GM10266 (cell line): ENCODE measurements at regions not wholly inside any gene's neighbourhood (a gene's known extent, or its start where the extent isn't known, plus 50 kb on each side); places are given as distances from the start of the nearest gene placed in this dataset.

Source experiments
- DNase-seq: peaks from one replicate; pipeline ENCODE4 v3.0.0; 2012; ENCODE audit errors: extremely low spot score
- TF ChIP-seq, protein P1 (sequence below): IDR thresholded peaks from 2 replicates; pipeline ENCODE4 v1.5.1; 2012; ENCODE audit warnings: mild to moderate bottlenecking, low read depth; ENCODE audit not compliant: control insufficient read depth, insufficient read depth; ENCODE audit errors: missing control alignments

DNA sequence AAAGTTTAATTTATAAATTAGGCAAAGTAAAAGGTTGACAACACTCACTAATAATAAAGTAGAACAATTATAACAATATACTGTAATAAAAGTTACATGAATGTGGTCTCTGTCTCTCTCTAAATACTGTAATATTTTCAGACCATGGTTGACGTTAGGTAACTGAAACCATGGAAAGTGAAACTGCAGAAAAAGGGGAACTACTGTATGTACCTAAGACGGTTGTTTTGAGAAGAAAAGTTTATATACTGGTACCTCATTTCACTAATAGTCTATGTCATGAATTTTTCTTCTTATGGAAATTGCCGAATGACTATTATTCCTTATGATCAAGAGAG, 166.7 kb upstream of the ZNF521 start:
- peak; percentile 17 for DNase-seq
- TF ChIP-seq, protein P1, sequence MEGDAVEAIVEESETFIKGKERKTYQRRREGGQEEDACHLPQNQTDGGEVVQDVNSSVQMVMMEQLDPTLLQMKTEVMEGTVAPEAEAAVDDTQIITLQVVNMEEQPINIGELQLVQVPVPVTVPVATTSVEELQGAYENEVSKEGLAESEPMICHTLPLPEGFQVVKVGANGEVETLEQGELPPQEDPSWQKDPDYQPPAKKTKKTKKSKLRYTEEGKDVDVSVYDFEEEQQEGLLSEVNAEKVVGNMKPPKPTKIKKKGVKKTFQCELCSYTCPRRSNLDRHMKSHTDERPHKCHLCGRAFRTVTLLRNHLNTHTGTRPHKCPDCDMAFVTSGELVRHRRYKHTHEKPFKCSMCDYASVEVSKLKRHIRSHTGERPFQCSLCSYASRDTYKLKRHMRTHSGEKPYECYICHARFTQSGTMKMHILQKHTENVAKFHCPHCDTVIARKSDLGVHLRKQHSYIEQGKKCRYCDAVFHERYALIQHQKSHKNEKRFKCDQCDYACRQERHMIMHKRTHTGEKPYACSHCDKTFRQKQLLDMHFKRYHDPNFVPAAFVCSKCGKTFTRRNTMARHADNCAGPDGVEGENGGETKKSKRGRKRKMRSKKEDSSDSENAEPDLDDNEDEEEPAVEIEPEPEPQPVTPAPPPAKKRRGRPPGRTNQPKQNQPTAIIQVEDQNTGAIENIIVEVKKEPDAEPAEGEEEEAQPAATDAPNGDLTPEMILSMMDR, result no peak

DNA sequence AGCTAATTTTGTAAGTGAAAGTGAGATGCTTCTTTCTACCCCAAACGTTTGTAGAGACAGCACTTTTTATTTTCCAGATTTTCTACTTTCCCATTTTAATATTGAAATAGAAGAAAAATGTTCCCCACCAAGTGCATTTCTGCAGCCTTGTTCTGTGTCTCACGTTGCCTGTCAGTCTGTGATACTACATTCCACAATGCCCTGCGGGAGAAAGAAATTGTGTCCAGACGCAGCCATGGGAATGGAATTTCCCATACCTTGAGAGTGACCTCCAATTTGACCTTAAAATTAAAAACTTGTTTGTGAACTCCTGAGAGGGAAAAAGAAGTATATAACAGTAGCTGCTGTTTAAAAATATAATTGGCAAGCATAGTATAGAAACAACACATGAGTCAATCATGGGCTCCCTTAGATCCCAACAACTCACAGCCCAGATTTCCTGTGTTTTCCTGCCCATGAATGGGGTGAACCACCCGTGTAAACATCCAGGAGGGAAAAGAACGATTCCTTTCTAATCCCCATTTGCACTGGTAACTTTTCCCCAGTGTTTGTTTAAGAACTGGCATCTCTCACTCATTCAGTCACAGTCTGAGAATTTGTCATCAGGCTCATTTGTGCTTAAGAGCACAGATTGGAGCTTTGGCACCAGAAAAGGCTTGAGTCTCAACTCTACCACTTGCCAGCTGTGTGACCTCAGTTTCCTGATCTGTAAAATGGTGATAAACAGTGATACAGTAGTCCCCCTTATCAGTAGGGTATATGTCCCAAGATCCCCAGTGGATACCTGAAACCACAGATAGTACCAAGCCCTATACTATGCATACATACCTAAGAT, 166.1 kb upstream of the ZNF521 start:
- TF ChIP-seq, protein P1, result no peak
- no peak for DNase-seq

DNA sequence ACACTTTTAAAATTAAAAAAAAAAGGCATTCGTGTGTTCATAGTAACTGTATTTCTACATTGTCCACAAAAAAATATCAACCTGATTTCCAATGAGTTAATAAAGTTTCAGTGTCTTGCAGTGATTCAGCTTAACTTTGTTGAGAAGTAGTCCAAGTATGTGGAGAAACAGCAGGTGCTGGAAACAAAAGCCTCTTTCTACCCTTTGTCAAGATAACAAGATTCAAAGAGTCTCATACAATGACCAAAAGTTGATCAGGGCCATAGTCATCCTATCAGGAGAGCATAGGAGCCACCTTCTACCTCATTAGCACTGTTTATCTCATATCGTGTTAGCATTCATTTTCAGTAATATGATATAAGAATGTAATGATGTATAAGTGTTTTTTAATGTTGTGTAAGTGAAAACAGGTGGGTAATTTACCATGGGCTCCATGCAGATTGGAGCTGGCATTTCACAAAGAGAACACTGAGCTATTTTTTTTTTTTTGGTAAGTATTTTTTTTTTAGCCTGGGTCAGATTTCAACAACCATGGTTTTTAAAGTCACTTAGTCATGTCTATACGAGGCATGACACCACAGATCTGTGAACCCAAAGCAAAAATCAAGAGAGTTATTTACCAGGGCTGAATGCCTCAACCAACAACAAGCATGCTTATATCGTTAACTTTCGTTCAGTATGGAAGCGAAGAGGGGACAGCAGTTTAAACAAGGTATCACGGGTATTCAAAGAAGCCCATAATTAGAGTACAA, 165.0 kb upstream of the ZNF521 start:
- TF ChIP-seq, protein P1, result no peak
- no peak for DNase-seq

DNA sequence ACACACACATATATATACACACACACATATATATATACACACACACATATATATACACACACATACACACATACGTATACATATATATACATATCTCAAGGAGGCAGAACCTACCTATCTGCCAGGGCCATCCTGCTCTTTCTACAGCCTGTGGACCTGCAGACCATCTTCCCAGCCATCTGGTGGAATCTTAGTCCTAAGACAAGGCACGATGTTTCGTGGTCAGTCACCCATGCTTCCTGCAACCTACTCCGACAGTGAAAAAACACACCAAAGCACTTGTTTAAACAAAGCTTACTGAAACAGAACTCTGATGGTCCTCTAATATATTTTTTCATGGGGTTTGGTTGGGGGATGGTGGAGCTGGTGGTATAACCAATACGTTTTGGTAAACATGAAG, 164.2 kb upstream of the ZNF521 start:
- DNase-seq, result no peak
- TF ChIP-seq, protein P1, result no peak

DNA sequence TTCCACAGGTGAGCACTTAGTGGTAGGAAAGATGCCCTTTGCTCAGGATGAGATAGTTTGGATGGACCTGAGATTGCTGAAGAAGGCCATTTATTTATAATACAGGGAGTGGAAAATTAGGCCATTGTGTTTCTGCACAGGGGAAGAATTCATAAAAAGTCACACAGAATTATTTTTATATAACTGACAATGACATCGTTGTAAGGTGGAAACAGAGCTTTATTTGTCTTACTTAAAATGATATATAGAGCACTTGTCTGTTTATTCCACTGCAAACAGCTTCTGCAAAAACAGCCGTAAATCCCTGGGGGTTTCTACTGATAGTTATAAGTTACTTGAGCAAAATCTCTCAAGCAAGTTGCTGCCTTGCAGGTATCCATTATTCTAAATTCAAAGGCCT, 158.1 kb upstream of the ZNF521 start:
- TF ChIP-seq, protein P1, result no peak
- no peak for DNase-seq

DNA sequence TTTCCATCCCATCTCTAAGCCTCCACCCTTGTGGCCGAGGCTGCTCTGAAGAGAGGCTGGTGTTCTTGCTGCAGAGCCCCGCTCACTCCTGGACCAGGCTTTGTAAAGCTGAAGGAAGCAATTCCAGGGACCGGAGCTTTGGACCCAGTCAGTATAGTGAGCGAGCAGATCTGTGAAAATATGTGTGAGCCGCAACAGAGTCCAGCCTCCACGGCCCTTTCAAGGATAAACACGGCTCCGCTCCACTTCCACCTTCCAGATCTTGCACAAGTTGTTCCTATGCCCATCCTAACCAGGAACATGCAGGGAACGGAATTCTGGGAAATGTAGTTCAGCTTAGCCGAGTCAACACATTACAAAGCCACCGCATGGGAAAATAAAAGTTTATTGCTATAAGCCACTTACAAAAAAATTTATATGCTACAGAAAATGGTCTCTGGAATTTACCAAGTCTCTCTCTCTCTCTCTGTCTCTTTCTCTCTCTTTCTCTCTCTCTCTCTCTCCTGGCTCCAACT, 151.7 kb upstream of the ZNF521 start:
- TF ChIP-seq, protein P1, result no peak
- no peak for DNase-seq

DNA sequence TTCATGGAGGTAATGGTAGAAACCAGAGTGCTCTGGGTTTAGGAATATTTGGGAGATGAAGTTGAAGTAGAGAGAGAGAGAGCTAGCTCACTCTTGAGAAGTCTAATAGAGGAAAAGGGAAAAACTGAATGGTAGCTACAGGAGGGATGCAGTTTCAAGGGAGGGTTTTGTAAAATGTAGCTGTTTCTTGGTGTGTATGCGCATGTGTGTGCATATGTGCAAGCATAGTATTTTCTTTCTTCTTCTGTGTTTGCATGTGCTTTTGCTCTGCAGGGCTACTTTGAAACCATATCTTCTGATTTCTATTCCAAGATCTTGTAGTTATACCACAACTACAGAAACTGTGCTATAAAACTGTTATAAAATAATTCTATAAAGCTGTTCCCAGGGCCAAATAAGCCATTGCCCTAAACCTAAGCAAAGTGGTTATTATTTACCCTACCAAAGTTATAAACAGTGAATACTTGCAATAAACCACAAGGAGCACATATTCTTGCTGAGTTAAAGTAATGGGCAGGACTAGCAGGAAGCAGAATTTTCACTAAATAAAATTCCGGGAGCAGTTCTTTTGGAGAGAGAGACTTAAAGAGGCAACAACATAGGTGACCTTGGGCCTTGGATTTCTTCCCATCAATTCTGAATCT, 145.3 kb upstream of the ZNF521 start:
- DNase-seq, result no peak
- TF ChIP-seq, protein P1, result no peak
